A673 (cell line): ENCODE measurements at regions not wholly inside any gene's neighbourhood (a gene's known extent, or its start where the extent isn't known, plus 50 kb on each side); places are given as distances from the start of the nearest gene placed in this dataset.

ENCODE experiments used
- BruUV-seq: library from RNA; stranded (reverse); fragments of 400-500 nt; replicated peaks from 2 replicates; lab custom pipeline; 2021; lab: Mats Ljungman, UMichigan
- CTCF ChIA-PET: fragments of 300-600 bp; sonication (Branson Sonifier 250); formaldehyde crosslinking; loops from one replicate; lab custom pipeline; 2022; ENCODE audit warnings: antibody characterized with exemption; lab: Charles Lee
- POLR2A ChIA-PET: fragments of 300-600 bp; sonication (Branson Sonifier 250); formaldehyde crosslinking; loops from one replicate; lab custom pipeline; 2022; ENCODE audit warnings: antibody characterized with exemption; ENCODE audit not compliant: low non-redundant PET; lab: Charles Lee
- DNase-seq: peaks from one replicate; pipeline ENCODE4 v3.0.0-alpha.2; 2015; ENCODE audit warnings: low spot score
- H3K27ac ChIP-seq: fragments of 200-600 bp; sonication (generic); 2 replicates; pipeline ENCODE4 v1.5.1; 2016; ENCODE audit warnings: mixed run types, low read depth, mild to moderate bottlenecking, mixed read lengths, antibody characterized with exemption, low read length; ENCODE audit not compliant: poor library complexity, severe bottlenecking
- H3K27me3 ChIP-seq: fragments of 200-600 bp; sonication (generic); replicated peaks from 2 replicates; pipeline ENCODE4 v1.6.1; 2017; ENCODE audit warnings: mixed run types, low read depth, mild to moderate bottlenecking, mixed read lengths, antibody characterized with exemption, low read length; ENCODE audit not compliant: insufficient read depth, poor library complexity
- H3K36me3 ChIP-seq: fragments of 200-600 bp; sonication (generic); 2 replicates; pipeline ENCODE4 v1.6.1; 2016; ENCODE audit warnings: mixed run types, mild to moderate bottlenecking, mixed read lengths, antibody characterized with exemption, low read length; ENCODE audit not compliant: insufficient read depth, poor library complexity, severe bottlenecking
- H3K4me1 ChIP-seq: fragments of 200-600 bp; sonication (generic); 2 replicates; pipeline ENCODE4 v1.6.1; 2017; ENCODE audit warnings: mixed run types, mild to moderate bottlenecking, mixed read lengths, antibody characterized with exemption, low read length; ENCODE audit not compliant: insufficient read depth, poor library complexity, severe bottlenecking
- H3K4me3 ChIP-seq: fragments of 200-600 bp; sonication (generic); 2 replicates; pipeline ENCODE4 v1.5.1; 2016; ENCODE audit warnings: low read depth, mixed run types, mild to moderate bottlenecking, mixed read lengths, low read length; ENCODE audit not compliant: poor library complexity, severe bottlenecking
- H3K9me3 ChIP-seq: fragments of 200-600 bp; sonication (generic); 2 replicates; pipeline ENCODE4 v1.6.1; 2016; ENCODE audit warnings: mixed run types, low read depth, mild to moderate bottlenecking, mixed read lengths, antibody characterized with exemption, low read length; ENCODE audit not compliant: poor library complexity, severe bottlenecking
- EZH2 ChIP-seq: fragments of 200-600 bp; sonication (generic); IDR thresholded peaks from 2 replicates; pipeline ENCODE4 v1.6.1; 2017; ENCODE audit warnings: borderline replicate concordance, low read depth, mild to moderate bottlenecking, mixed read lengths, antibody characterized with exemption, low read length; ENCODE audit not compliant: poor library complexity, severe bottlenecking
- intact Hi-C: fragments of 100-400 bp; cut with micrococcal nuclease; formaldehyde crosslinking; loops from one replicate; pipeline ENCODE4 v1.10.0; 2022; ENCODE audit not compliant: unreplicated experiment
- TF ChIP-seq, protein P1 (sequence below): fragments of 300-800, 200-600 bp; sonication (generic); conservative IDR thresholded peaks from 2 replicates; pipeline ENCODE4 v1.5.1; 2017; ENCODE audit warnings: low read depth, mild to moderate bottlenecking, antibody characterized with exemption, low read length, moderate library complexity, mixed read lengths

DNA sequence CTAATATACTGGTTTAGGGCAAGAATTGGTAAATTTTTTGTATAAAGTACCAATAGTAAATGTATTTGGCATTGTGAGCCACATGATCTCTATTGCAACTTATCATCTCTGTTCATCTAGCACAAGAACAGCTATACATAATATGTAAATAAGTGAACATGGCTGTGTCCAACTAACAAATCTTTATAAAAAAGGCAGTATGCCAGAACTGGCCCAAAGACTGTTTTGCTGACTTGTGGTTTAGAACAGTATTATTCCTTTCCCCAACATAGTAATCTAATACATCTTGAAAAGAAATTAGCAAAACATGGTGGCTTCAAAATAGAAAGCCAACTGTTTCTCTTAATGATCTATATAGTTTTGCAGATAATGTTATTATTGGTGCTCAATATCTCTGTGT lies 441.4 kb upstream of the CELF4 start:
- DNase-seq: no peak
- Histone ChIP-seq H3K9me3 (no peaks in the 10 kb centered on the region), H3K4me3 (no peak overlapping the region), H3K4me1 (no peaks in the 10 kb centered on the region), H3K27ac (no peak overlapping the region), H3K36me3 (no peaks in the 10 kb centered on the region), H3K27me3 (no peaks in the 10 kb centered on the region)
- ChIA-PET POLR2A (no interaction called here), CTCF (no interaction called here)
- intact Hi-C loops: no loop called here
- TF ChIP-seq, protein P1, sequence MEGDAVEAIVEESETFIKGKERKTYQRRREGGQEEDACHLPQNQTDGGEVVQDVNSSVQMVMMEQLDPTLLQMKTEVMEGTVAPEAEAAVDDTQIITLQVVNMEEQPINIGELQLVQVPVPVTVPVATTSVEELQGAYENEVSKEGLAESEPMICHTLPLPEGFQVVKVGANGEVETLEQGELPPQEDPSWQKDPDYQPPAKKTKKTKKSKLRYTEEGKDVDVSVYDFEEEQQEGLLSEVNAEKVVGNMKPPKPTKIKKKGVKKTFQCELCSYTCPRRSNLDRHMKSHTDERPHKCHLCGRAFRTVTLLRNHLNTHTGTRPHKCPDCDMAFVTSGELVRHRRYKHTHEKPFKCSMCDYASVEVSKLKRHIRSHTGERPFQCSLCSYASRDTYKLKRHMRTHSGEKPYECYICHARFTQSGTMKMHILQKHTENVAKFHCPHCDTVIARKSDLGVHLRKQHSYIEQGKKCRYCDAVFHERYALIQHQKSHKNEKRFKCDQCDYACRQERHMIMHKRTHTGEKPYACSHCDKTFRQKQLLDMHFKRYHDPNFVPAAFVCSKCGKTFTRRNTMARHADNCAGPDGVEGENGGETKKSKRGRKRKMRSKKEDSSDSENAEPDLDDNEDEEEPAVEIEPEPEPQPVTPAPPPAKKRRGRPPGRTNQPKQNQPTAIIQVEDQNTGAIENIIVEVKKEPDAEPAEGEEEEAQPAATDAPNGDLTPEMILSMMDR: no peak
- no peak for TF ChIP-seq EZH2
- no TSS peak for BruUV-seq

DNA sequence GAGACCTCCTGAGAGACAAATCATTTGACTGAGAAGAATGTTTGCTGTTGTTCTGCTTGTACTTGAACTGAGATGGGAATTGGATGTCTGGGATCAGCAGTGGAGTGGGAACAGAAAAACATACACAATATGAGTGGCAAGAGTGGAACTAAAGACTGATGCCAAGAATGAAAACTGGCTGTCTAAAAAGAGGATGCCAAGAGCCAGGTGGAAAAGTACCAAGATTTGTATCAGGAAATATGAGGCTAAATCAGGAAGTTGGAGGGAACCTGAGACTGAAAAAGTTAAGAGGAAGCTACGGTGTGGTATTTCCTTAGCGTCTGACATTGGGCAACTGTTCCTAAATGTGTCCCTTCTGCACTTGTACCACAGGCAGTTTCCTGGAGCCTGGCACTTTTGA lies 440.9 kb upstream of the CELF4 start:
- ChIA-PET POLR2A (no interaction called here), CTCF (no interaction called here)
- no peaks in the 10 kb centered on the region for H3K9me3 ChIP-seq
- intact Hi-C loops: no loop called here
- no peaks in the 10 kb centered on the region for H3K27me3 ChIP-seq
- no peaks in the 10 kb centered on the region for H3K36me3 ChIP-seq
- no peak overlapping the region for H3K4me3 ChIP-seq
- no peaks in the 10 kb centered on the region for H3K4me1 ChIP-seq
- no peak for DNase-seq
- TF ChIP-seq EZH2: no peak
- TF ChIP-seq, protein P1: no peak
- H3K27ac ChIP-seq: no peak overlapping the region
- BruUV-seq: no TSS peak

DNA sequence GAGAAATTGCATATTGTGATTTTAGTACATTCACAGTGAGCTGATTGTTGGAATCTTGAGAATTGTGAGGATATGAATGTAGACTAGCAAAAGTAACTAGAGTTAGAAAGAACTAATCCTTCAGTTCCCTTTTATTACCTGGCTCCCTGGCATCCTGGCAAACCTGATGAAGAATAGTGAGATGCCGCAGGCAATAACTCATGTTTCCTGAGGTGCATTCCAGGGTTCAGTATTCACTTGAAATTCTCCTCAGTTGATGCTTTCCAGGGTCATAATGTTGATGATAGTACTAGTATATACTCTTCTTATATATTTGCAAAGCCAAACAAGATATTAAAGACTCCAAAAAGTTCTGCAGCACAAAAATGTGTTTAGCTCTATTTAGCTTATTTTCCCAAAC lies 432.1 kb upstream of the CELF4 start:
- H3K27ac ChIP-seq: no peak overlapping the region
- H3K9me3 ChIP-seq: no peaks in the 10 kb centered on the region
- no peaks in the 10 kb centered on the region for H3K27me3 ChIP-seq
- no peak overlapping the region for H3K4me3 ChIP-seq
- ChIA-PET POLR2A (no interaction called here), CTCF (no interaction called here)
- TF ChIP-seq, protein P1: no peak
- no peak for TF ChIP-seq EZH2
- no TSS peak for BruUV-seq
- DNase-seq: no peak
- intact Hi-C loops: no loop called here
- no peaks in the 10 kb centered on the region for H3K4me1 ChIP-seq
- no peaks in the 10 kb centered on the region for H3K36me3 ChIP-seq
